SK-N-SH (cell line): ENCODE measurements at regions not wholly inside any gene's neighbourhood (a gene's known extent, or its start where the extent isn't known, plus 50 kb on each side); places are given as distances from the start of the nearest gene placed in this dataset.

Experiments
- CTCF ChIA-PET: fragments of 300-600, 350-600 bp; formaldehyde crosslinking; extraction: SDS; loops from one replicate; lab custom pipeline; 2021; lab: Yijun Ruan, JAX
- POLR2A ChIA-PET: fragments of 350-600 bp; sonication (Branson Sonifier 250); formaldehyde crosslinking; extraction: SDS; loops from one replicate; lab custom pipeline; 2020; ENCODE audit warnings: antibody characterized with exemption, inconsistent platforms; lab: Yijun Ruan, JAX
- DNase-seq: peaks from one replicate; pipeline ENCODE4 v3.0.0; 2012
- H2AFZ ChIP-seq: fragments of 200-600 bp; sonication (generic); 2 replicates; pipeline ENCODE4 v1.8.1; 2016; ENCODE audit warnings: antibody characterized with exemption, mild to moderate bottlenecking, low read depth
- H3F3A ChIP-seq: fragments of 200-600 bp; sonication (generic); replicated peaks from 2 replicates; pipeline ENCODE3; 2016; ENCODE audit warnings: antibody characterized with exemption, mild to moderate bottlenecking; ENCODE audit not compliant: insufficient read depth
- H3K27ac ChIP-seq, 2 experiments: fragments of 200-500 bp in 1 of 2; fragments of 200-600 bp in 1 of 2; sonication (Bioruptor generic) in 1 of 2; sonication (generic), shearing (Covaris generic) in 1 of 2; 2 replicates each; pipeline versions ENCODE4 v1.5.1 to v1.6.1; 2014 to 2016; ENCODE audit warnings: low read depth in 2 of 2, inconsistent platforms in 1 of 2, low read length in 1 of 2, mild to moderate bottlenecking in 1 of 2, mixed read lengths in 1 of 2
- H3K27me3 ChIP-seq: fragments of 200-600 bp; sonication (generic), shearing (Covaris generic); 2 replicates; pipeline ENCODE4 v1.6.1; 2016; ENCODE audit warnings: mixed run types; ENCODE audit not compliant: insufficient read depth
- H3K36me3 ChIP-seq, 2 experiments: fragments of 200-500 bp in 1 of 2; fragments of 200-600 bp in 1 of 2; sonication (Bioruptor generic) in 1 of 2; sonication (generic) in 1 of 2; replicated peaks in 1 of 2; 2 replicates each; pipeline versions ENCODE3 to v1.5.1; 2014 to 2016; ENCODE audit warnings: low read length in 1 of 2, mild to moderate bottlenecking in 1 of 2; ENCODE audit not compliant: insufficient read depth in 2 of 2, control insufficient read depth in 1 of 2
- H3K4me1 ChIP-seq, 2 experiments: fragments of 200-500 bp in 1 of 2; fragments of 200-600 bp in 1 of 2; sonication (Bioruptor generic) in 1 of 2; sonication (generic), shearing (Covaris generic) in 1 of 2; 2 replicates each; pipeline versions ENCODE4 v1.5.1 to v1.6.1; 2014 to 2016; ENCODE audit warnings: low read depth in 1 of 2, low read length in 1 of 2, mixed run types in 1 of 2; ENCODE audit not compliant: insufficient read depth in 2 of 2, control insufficient read depth in 1 of 2
- H3K4me2 ChIP-seq: fragments of 200-600 bp; sonication (generic), shearing (Covaris generic); 2 replicates; pipeline ENCODE4 v1.6.1; 2017; ENCODE audit warnings: mixed run types
- H3K4me3 ChIP-seq, 2 experiments: fragments of 200-500 bp in 1 of 2; fragments of 200-600 bp in 1 of 2; sonication (Bioruptor generic) in 1 of 2; sonication (generic), shearing (Covaris generic) in 1 of 2; 2 replicates each; pipeline versions ENCODE4 v1.5.1 to v1.8.1; 2014 to 2016; ENCODE audit warnings: low read depth in 2 of 2, inconsistent platforms in 1 of 2, low read length in 1 of 2, mild to moderate bottlenecking in 1 of 2, mixed read lengths in 1 of 2, moderate library complexity in 1 of 2
- H3K79me2 ChIP-seq: fragments of 200-600 bp; sonication (generic); 2 replicates; pipeline ENCODE4 v1.8.1; 2017; ENCODE audit warnings: mild to moderate bottlenecking; ENCODE audit not compliant: insufficient read depth
- H3K9ac ChIP-seq: fragments of 200-600 bp; sonication (generic); 2 replicates; pipeline ENCODE4 v1.6.1; 2017; ENCODE audit warnings: mixed run types
- H3K9me2 ChIP-seq: fragments of 200-600 bp; sonication (generic); 2 replicates; pipeline ENCODE4 v1.6.1; 2017; ENCODE audit warnings: mixed run types
- H3K9me3 ChIP-seq: fragments of 200-600 bp; sonication (generic); 2 replicates; pipeline ENCODE4 v1.6.1; 2017; ENCODE audit warnings: mixed run types, mild to moderate bottlenecking, moderate library complexity
- H4K20me1 ChIP-seq: fragments of 200-600 bp; sonication (generic); 2 replicates; pipeline ENCODE4 v1.6.1; 2017; ENCODE audit warnings: mild to moderate bottlenecking, mixed run types; ENCODE audit not compliant: insufficient read depth
- CHD2 ChIP-seq: fragments of 150-350 bp; IDR thresholded peaks from 2 replicates; pipeline ENCODE4 v1.6.1; 2018; ENCODE audit warnings: low read length; ENCODE audit not compliant: partially characterized antibody
- CTCF ChIP-seq: fragments of 200-600 bp; sonication (generic); IDR thresholded peaks from 2 replicates; pipeline ENCODE4 v1.6.1; 2017; ENCODE audit warnings: antibody characterized with exemption, mild to moderate bottlenecking, moderate library complexity
- FOSL2 ChIP-seq: IDR thresholded peaks from 2 replicates; pipeline ENCODE4 v1.4.0; 2012; ENCODE audit warnings: low read depth, mild to moderate bottlenecking, moderate library complexity, borderline replicate concordance
- SMC3 ChIP-seq: IDR thresholded peaks from 2 replicates; pipeline ENCODE4 v1.6.1; 2012; ENCODE audit warnings: low read depth, low read length, improper control_type of control experiment
- USF1 ChIP-seq: IDR thresholded peaks from 2 replicates; pipeline ENCODE4 v1.4.0; 2012; ENCODE audit warnings: low read depth, borderline replicate concordance
- WGBS: methylation state at CpG from one replicate; pipeline ENCODE4 v1.1.6; 2017; ENCODE audit warnings: low lambda C conversion rate; 5-methylcytosine and 5-hydroxymethylcytosine counted together
- TF ChIP-seq, protein P1 (sequence below): fragments of 150-350 bp; IDR thresholded peaks from 2 replicates; pipeline ENCODE4 v1.6.1; 2017; ENCODE audit warnings: antibody characterized with exemption, low read length, low read depth, borderline replicate concordance
- TF ChIP-seq, protein P2 (sequence below): IDR thresholded peaks from 2 replicates; pipeline ENCODE4; 2012

GRCh38 chr22:47540011-47540410, 777.6 kb downstream of the TBC1D22A start:
- CTCF ChIA-PET: no interaction called here
- no peak for DNase-seq

GRCh38 chr22:47539374-47539773, 776.9 kb downstream of the TBC1D22A start:
- H3K9me2 ChIP-seq: no peaks in the 10 kb centered on the region
- H3K4me1 ChIP-seq: no peaks in the 10 kb centered on the region
- no peak overlapping the region for H3K4me3 ChIP-seq
- H3K4me2 ChIP-seq: no peak overlapping the region
- H3K9me3 ChIP-seq: no peaks in the 10 kb centered on the region
- TF ChIP-seq, protein P1, sequence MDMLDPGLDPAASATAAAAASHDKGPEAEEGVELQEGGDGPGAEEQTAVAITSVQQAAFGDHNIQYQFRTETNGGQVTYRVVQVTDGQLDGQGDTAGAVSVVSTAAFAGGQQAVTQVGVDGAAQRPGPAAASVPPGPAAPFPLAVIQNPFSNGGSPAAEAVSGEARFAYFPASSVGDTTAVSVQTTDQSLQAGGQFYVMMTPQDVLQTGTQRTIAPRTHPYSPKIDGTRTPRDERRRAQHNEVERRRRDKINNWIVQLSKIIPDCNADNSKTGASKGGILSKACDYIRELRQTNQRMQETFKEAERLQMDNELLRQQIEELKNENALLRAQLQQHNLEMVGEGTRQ: no peak
- TF ChIP-seq CHD2 (no peak), SMC3 (no peak), CTCF (no peak)
- H2AFZ ChIP-seq: no peak overlapping the region
- no peaks in the 10 kb centered on the region for H3K79me2 ChIP-seq
- no peak overlapping the region for H3K27ac ChIP-seq
- H3K36me3 ChIP-seq: no peaks in the 10 kb centered on the region
- H3F3A ChIP-seq: no peaks in the 10 kb centered on the region
- ChIA-PET CTCF (no interaction called here), POLR2A (no interaction called here)
- no peaks in the 10 kb centered on the region for H3K27me3 ChIP-seq
- WGBS: 47% methylated on average over 12 of the region's 12 CpGs
- no peaks in the 10 kb centered on the region for H4K20me1 ChIP-seq
- H3K9ac ChIP-seq: no peak overlapping the region
- DNase-seq: no peak

More at GRCh38 chr22:47540011-47540410, 777.6 kb downstream of the TBC1D22A start:
- Histone ChIP-seq H3K4me2 (no peak overlapping the region), H3K27me3 (no peaks in the 10 kb centered on the region), H3K79me2 (no peaks in the 10 kb centered on the region), H3K4me1 (no peaks in the 10 kb centered on the region), H3K27ac (no peak overlapping the region), H4K20me1 (no peaks in the 10 kb centered on the region), H3K4me3 (no peak overlapping the region), H3K9me3 (no peaks in the 10 kb centered on the region), H3K9me2 (no peaks in the 10 kb centered on the region), H2AFZ (no peak overlapping the region), H3K9ac (no peak overlapping the region), H3F3A (no peaks in the 10 kb centered on the region), H3K36me3 (no peaks in the 10 kb centered on the region)
- 0% methylated on average over 2 of the region's 4 CpGs for WGBS
- TF ChIP-seq, protein P2, sequence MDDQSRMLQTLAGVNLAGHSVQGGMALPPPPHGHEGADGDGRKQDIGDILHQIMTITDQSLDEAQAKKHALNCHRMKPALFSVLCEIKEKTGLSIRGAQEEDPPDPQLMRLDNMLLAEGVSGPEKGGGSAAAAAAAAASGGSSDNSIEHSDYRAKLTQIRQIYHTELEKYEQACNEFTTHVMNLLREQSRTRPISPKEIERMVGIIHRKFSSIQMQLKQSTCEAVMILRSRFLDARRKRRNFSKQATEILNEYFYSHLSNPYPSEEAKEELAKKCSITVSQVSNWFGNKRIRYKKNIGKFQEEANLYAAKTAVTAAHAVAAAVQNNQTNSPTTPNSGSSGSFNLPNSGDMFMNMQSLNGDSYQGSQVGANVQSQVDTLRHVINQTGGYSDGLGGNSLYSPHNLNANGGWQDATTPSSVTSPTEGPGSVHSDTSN: no peak
- TF ChIP-seq USF1 (peak; percentile 44; the same call in 1 of the 2 replicates), FOSL2 (no peak), CTCF (no peak)
- POLR2A ChIA-PET: no interaction called here
